Hepatocyte (in vitro differentiated cells): ENCODE measurements at regions not wholly inside any gene's neighbourhood (a gene's known extent, or its start where the extent isn't known, plus 50 kb on each side); places are given as distances from the start of the nearest gene placed in this dataset.

Experiments used
- DNase-seq: peaks from one replicate; pipeline ENCODE4 v3.0.0-alpha.2; 2016; ENCODE audit warnings: low spot score
- H2AFZ ChIP-seq: fragments of 200-600 bp; sonication (generic); 2 replicates; pipeline ENCODE4 v1.6.0; 2016; ENCODE audit warnings: antibody characterized with exemption, mild to moderate bottlenecking
- H3K27ac ChIP-seq: fragments of 200-600 bp; sonication (generic); 2 replicates; pipeline ENCODE4 v1.5.1; 2016; ENCODE audit warnings: mild to moderate bottlenecking
- H3K27me3 ChIP-seq: fragments of 200-600 bp; sonication (generic); 2 replicates; pipeline ENCODE4 v1.6.1; 2016
- H3K36me3 ChIP-seq: fragments of 200-600 bp; sonication (generic); replicated peaks from 2 replicates; pipeline ENCODE4 v1.5.1; 2016; ENCODE audit warnings: low read depth; ENCODE audit not compliant: insufficient read depth
- H3K4me1 ChIP-seq: fragments of 200-600 bp; sonication (generic); 2 replicates; pipeline ENCODE4 v1.5.1; 2016; ENCODE audit warnings: mild to moderate bottlenecking, moderate library complexity; ENCODE audit not compliant: insufficient read depth
- H3K4me2 ChIP-seq: fragments of 200-600 bp; sonication (generic); 2 replicates; pipeline ENCODE4 v1.6.0; 2016
- H3K4me3 ChIP-seq: fragments of 200-600 bp; sonication (generic); 2 replicates; pipeline ENCODE4 v1.5.1; 2016; ENCODE audit warnings: mild to moderate bottlenecking
- H3K79me2 ChIP-seq: fragments of 200-600 bp; sonication (generic); 2 replicates; pipeline ENCODE4 v1.6.0; 2017; ENCODE audit warnings: mild to moderate bottlenecking
- H3K9me2 ChIP-seq: fragments of 200-600 bp; sonication (generic); replicated peaks from 2 replicates; pipeline ENCODE4 v1.6.0; 2017; ENCODE audit warnings: mild to moderate bottlenecking; ENCODE audit not compliant: insufficient read depth
- H3K9me3 ChIP-seq: fragments of 200-600 bp; sonication (generic); 2 replicates; pipeline ENCODE4 v1.5.1; 2016; ENCODE audit warnings: low read depth, mild to moderate bottlenecking
- H4K20me1 ChIP-seq: fragments of 200-600 bp; sonication (generic); 2 replicates; pipeline ENCODE4 v1.6.0; 2016; ENCODE audit warnings: mild to moderate bottlenecking; ENCODE audit not compliant: insufficient read depth, poor library complexity, severe bottlenecking
- EZH2 ChIP-seq: fragments of 200-600 bp; sonication (generic); IDR thresholded peaks from 2 replicates; pipeline ENCODE4 v1.6.1; 2016; ENCODE audit warnings: antibody characterized with exemption, mild to moderate bottlenecking, borderline replicate concordance
- EZH2phosphoT487 ChIP-seq: fragments of 200-600 bp; sonication (generic); IDR thresholded peaks from one replicate; pipeline ENCODE4 v1.6.1; 2018; ENCODE audit warnings: antibody characterized with exemption, mild to moderate bottlenecking, low read depth, moderate library complexity; ENCODE audit not compliant: unreplicated experiment, severe bottlenecking
- WGBS: methylation state at CpG from one replicate; pipeline ENCODE4 v1.1.6; 2016; ENCODE audit warnings: low lambda C conversion rate; ENCODE audit errors: missing lambda C conversion rate; 5-methylcytosine and 5-hydroxymethylcytosine counted together
- TF ChIP-seq, protein P1 (sequence below): fragments of 200-600 bp; sonication (generic); IDR thresholded peaks from 2 replicates; pipeline ENCODE4 v1.5.1; 2016; ENCODE audit warnings: antibody characterized with exemption, mild to moderate bottlenecking; ENCODE audit not compliant: poor library complexity

DNA sequence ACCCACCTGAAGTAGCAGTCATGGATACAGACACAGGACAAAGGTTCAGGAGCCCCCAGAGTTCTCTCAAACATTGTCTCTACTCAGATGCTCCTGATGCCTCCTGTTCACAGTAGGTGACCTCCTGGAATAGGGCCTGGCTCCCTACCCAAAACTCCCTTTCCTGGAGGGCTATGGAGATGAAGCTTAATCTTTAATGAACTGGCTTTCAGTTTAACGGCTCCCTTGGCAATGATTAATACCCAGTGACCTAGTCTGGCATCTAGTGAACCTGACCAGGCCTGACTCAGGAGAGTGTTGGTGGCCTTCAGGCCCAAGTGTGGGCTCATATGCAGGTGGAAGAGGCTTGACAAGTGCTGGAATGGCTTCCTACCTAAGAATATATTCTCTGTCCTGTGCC, 65.2 kb upstream of the TRABD2B start:
- DNase-seq = no peak
- Histone ChIP-seq H3K4me1 (no peaks in the 10 kb centered on the region), H3K9me3 (no peaks in the 10 kb centered on the region), H3K27ac (no peak overlapping the region), H2AFZ (no peak overlapping the region), H3K36me3 (no peaks in the 10 kb centered on the region), H3K79me2 (no peaks in the 10 kb centered on the region), H3K4me3 (no peak overlapping the region), H4K20me1 (no peaks in the 10 kb centered on the region), H3K27me3 (no peaks in the 10 kb centered on the region), H3K9me2 (no peaks in the 10 kb centered on the region), H3K4me2 (no peak overlapping the region)
- no peak for TF ChIP-seq EZH2phosphoT487
- TF ChIP-seq EZH2 = no peak
- TF ChIP-seq, protein P1, sequence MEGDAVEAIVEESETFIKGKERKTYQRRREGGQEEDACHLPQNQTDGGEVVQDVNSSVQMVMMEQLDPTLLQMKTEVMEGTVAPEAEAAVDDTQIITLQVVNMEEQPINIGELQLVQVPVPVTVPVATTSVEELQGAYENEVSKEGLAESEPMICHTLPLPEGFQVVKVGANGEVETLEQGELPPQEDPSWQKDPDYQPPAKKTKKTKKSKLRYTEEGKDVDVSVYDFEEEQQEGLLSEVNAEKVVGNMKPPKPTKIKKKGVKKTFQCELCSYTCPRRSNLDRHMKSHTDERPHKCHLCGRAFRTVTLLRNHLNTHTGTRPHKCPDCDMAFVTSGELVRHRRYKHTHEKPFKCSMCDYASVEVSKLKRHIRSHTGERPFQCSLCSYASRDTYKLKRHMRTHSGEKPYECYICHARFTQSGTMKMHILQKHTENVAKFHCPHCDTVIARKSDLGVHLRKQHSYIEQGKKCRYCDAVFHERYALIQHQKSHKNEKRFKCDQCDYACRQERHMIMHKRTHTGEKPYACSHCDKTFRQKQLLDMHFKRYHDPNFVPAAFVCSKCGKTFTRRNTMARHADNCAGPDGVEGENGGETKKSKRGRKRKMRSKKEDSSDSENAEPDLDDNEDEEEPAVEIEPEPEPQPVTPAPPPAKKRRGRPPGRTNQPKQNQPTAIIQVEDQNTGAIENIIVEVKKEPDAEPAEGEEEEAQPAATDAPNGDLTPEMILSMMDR = no peak
- WGBS = 25% methylated on average over 1 of the region's 1 CpG

DNA sequence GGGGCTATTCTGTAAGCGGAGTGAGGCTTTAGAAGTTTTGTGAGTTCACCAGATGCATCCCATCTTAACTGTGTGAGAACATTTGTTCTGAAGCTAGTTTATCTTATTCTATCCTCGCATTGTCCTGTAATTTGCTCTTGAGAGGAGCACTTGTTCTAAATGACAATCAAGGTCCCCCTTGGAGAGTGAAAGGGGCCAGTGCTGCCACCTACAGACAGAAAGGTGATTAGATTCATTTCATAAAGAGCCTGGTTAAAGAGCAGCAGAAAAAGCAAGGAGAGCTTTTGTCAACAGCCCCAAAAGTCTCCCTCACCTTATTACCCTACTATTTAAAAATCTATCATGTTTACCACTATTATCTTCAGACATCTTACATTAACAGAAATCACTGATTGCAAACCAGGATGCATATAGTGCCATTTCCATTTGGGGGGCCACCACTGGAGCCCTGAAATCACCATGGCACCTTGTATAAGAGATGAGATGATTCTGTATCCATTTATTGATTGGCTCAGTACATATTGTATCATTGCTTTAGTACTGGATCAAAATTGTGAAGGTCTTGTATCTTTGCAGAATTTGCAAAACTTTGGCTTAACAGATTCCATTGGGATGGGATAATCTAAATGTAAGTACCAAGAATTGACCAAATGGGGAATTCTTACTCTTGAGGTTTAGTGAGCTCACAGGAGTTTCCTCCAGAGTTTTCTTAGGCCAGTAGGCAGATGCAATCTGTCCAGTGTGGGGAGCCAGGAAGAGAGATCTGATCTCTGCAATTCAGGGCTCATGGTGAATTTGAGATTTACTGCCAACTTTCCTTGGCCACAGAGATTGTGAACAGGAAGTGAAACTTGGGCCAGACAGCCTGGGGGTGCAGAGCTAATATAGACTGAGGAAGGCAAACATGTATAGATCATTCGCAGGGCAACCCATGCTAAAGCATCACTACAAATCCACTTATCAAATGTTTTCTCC, 64.3 kb upstream of the TRABD2B start:
- H3K9me2 ChIP-seq = no peaks in the 10 kb centered on the region
- no peak overlapping the region for H3K4me3 ChIP-seq
- H3K4me2 ChIP-seq = no peak overlapping the region
- DNase-seq = peak; percentile 81
- H3K27ac ChIP-seq = no peak overlapping the region
- no peaks in the 10 kb centered on the region for H3K4me1 ChIP-seq
- H3K9me3 ChIP-seq = no peaks in the 10 kb centered on the region
- WGBS = 59% methylated on average over 3 of the region's 3 CpGs
- TF ChIP-seq EZH2 = no peak
- TF ChIP-seq, protein P1 = peak; percentile 76
- no peaks in the 10 kb centered on the region for H3K36me3 ChIP-seq
- H4K20me1 ChIP-seq = no peaks in the 10 kb centered on the region
- no peak overlapping the region for H2AFZ ChIP-seq
- no peaks in the 10 kb centered on the region for H3K27me3 ChIP-seq
- H3K79me2 ChIP-seq = no peaks in the 10 kb centered on the region

DNA sequence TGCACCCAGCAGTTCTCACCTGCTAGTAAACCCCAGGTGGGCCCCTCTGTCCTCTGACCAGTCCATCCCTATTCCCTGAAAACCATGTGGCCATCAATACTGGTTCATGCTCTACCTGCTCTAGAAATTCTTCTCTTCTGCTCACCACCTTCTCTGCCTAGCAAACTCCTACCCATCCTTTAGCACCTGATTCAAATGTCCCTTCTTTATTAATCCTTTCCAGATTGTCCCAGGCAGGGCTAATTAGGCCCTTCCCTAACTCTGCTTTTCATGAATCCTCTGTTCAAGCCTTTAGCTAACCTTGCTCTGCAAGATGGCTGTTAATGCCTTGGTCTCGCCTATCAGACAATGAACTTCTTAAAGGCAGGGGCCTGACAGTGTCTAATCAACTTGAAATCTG, 62.1 kb upstream of the TRABD2B start:
- no peak overlapping the region for H3K27ac ChIP-seq
- no peak for DNase-seq
- no peaks in the 10 kb centered on the region for H3K27me3 ChIP-seq
- H3K9me3 ChIP-seq = no peaks in the 10 kb centered on the region
- peaks cover 17% of the 10 kb centered on the region for H3K4me1 ChIP-seq
- no peaks in the 10 kb centered on the region for H3K36me3 ChIP-seq
- no peak overlapping the region for H3K4me2 ChIP-seq
- no peak overlapping the region for H3K4me3 ChIP-seq
- 95% methylated on average over 1 of the region's 1 CpG for WGBS
- no peaks in the 10 kb centered on the region for H4K20me1 ChIP-seq
- TF ChIP-seq, protein P1 = no peak
- TF ChIP-seq EZH2phosphoT487 (no peak), EZH2 (no peak)
- no peak overlapping the region for H2AFZ ChIP-seq
- H3K79me2 ChIP-seq = no peaks in the 10 kb centered on the region
- H3K9me2 ChIP-seq = no peaks in the 10 kb centered on the region
